GM23338 (cell line): ENCODE measurements at regions not wholly inside any gene's neighbourhood (a gene's known extent, or its start where the extent isn't known, plus 50 kb on each side); places are given as distances from the start of the nearest gene placed in this dataset.

ENCODE experiments used
- ATAC-seq: fragments of 200-7000 bp; cut with Tn5 transposase; 3 replicates; pipeline ENCODE4 v1.9.1; 2020
- DNase-seq: peaks from one replicate; pipeline ENCODE4 v3.0.0-alpha.2; 2015; ENCODE audit warnings: low spot score
- H2AFZ ChIP-seq: fragments of 200-600 bp; sonication (generic); 2 replicates; pipeline ENCODE4 v1.8.0; 2016; ENCODE audit warnings: antibody characterized with exemption, mild to moderate bottlenecking, moderate library complexity
- H3F3A ChIP-seq: fragments of 200-600 bp; sonication (generic); replicated peaks from 2 replicates; pipeline ENCODE4 v1.8.0; 2017; ENCODE audit warnings: antibody characterized with exemption, mixed run types, low read depth
- H3K27ac ChIP-seq: fragments of 200-600 bp; sonication (generic); 2 replicates; pipeline ENCODE4 v1.6.1; 2016; ENCODE audit warnings: low read depth
- H3K27me3 ChIP-seq: fragments of 200-600 bp; sonication (generic); 2 replicates; pipeline ENCODE4 v1.8.0; 2016; ENCODE audit warnings: mild to moderate bottlenecking, mixed run types, moderate library complexity; ENCODE audit not compliant: insufficient read depth
- H3K36me3 ChIP-seq: fragments of 200-600 bp; sonication (generic); 2 replicates; pipeline ENCODE4 v1.8.0; 2016; ENCODE audit warnings: mild to moderate bottlenecking; ENCODE audit not compliant: insufficient read depth
- H3K4me1 ChIP-seq: fragments of 200-600 bp; sonication (generic); 2 replicates; pipeline ENCODE4 v1.8.0; 2016; ENCODE audit warnings: mild to moderate bottlenecking, moderate library complexity; ENCODE audit not compliant: insufficient read depth
- H3K4me2 ChIP-seq: fragments of 200-600 bp; sonication (generic); 2 replicates; pipeline ENCODE4 v1.7.1; 2017; ENCODE audit warnings: mixed run types
- H3K4me3 ChIP-seq: fragments of 200-600 bp; sonication (generic); 2 replicates; pipeline ENCODE4 v1.6.1; 2016; ENCODE audit warnings: mixed run types
- H3K79me2 ChIP-seq: fragments of 200-600 bp; sonication (generic); replicated peaks from 2 replicates; pipeline ENCODE4 v1.8.0; 2017; ENCODE audit warnings: mild to moderate bottlenecking; ENCODE audit not compliant: insufficient read depth
- H3K9me2 ChIP-seq: fragments of 200-600 bp; sonication (generic); 2 replicates; pipeline ENCODE4 v1.8.0; 2017; ENCODE audit not compliant: insufficient read depth
- H4K20me1 ChIP-seq: fragments of 200-600 bp; sonication (generic); replicated peaks from 2 replicates; pipeline ENCODE4 v1.8.0; 2017; ENCODE audit warnings: mild to moderate bottlenecking; ENCODE audit not compliant: insufficient read depth
- H3K27ac Mint-ChIP-seq: 2 replicates; pipeline ENCODE4 v1.8.0; 2020; ENCODE audit warnings: inconsistent platforms, mild to moderate bottlenecking, moderate library complexity, mixed read lengths
- H3K27me3 Mint-ChIP-seq: 3 replicates; pipeline ENCODE4 v1.8.0; 2022; ENCODE audit warnings: low read depth, mild to moderate bottlenecking, moderate library complexity, mixed read lengths, inconsistent platforms; ENCODE audit not compliant: insufficient read depth, poor library complexity
- H3K36me3 Mint-ChIP-seq: 3 replicates; pipeline ENCODE4 v1.8.0; 2021; ENCODE audit warnings: low read depth, mild to moderate bottlenecking, inconsistent platforms, moderate library complexity, mixed read lengths
- H3K4me1 Mint-ChIP-seq: 3 replicates; pipeline ENCODE4 v1.8.0; 2020; ENCODE audit warnings: mild to moderate bottlenecking, inconsistent platforms, mixed read lengths
- H3K4me3 Mint-ChIP-seq: 3 replicates; pipeline ENCODE4 v1.8.0; 2021; ENCODE audit warnings: moderate library complexity, mild to moderate bottlenecking, inconsistent platforms, mixed read lengths
- H3K9me3 Mint-ChIP-seq: 3 replicates; pipeline ENCODE4 v1.8.0; 2020; ENCODE audit warnings: moderate library complexity, mild to moderate bottlenecking, inconsistent platforms, mixed read lengths
- CREB1 ChIP-seq: fragments of 250-450 bp; sonication (Bioruptor Pico); IDR thresholded peaks from 2 replicates; pipeline ENCODE4 v1.5.0; 2020; ENCODE audit warnings: low read depth, mild to moderate bottlenecking, moderate library complexity
- EZH2 ChIP-seq: fragments of 200-600 bp; sonication (generic); IDR thresholded peaks from one replicate; pipeline ENCODE4 v1.8.0; 2017; ENCODE audit warnings: antibody characterized with exemption, mild to moderate bottlenecking, low read depth; ENCODE audit not compliant: unreplicated experiment
- EZH2phosphoT487 ChIP-seq: fragments of 200-600 bp; sonication (generic); IDR thresholded peaks from one replicate; pipeline ENCODE4 v1.8.1; 2018; ENCODE audit warnings: antibody characterized with exemption; ENCODE audit not compliant: unreplicated experiment
- JUNB ChIP-seq: IDR thresholded peaks from one replicate; pipeline ENCODE4 v1.6.1; 2016; ENCODE audit warnings: antibody characterized with exemption; ENCODE audit not compliant: unreplicated experiment
- STAT1 ChIP-seq: IDR thresholded peaks from one replicate; pipeline ENCODE4 v1.6.1; 2016; ENCODE audit warnings: antibody characterized with exemption; ENCODE audit not compliant: unreplicated experiment
- ZNF114 ChIP-seq: fragments of 250-450 bp; sonication (Bioruptor Pico); IDR thresholded peaks from 2 replicates; pipeline ENCODE4 v1.5.0; 2020; ENCODE audit warnings: mild to moderate bottlenecking, moderate library complexity
- ZNF331 ChIP-seq: fragments of 250-450 bp; sonication (Bioruptor Pico); IDR thresholded peaks from 2 replicates; pipeline ENCODE4 v1.5.0; 2020; ENCODE audit warnings: low read depth, mild to moderate bottlenecking, moderate library complexity
- TF ChIP-seq, protein P1 (sequence below): IDR thresholded peaks from one replicate; pipeline ENCODE4 v1.6.1; 2018; ENCODE audit warnings: antibody characterized with exemption; ENCODE audit not compliant: unreplicated experiment
- TF ChIP-seq, protein P2 (sequence below), 2 experiments: fragments of 200-600 bp in 1 of 2; sonication (generic) in 1 of 2; conservative IDR thresholded peaks; 2 replicates each; pipeline versions ENCODE4 v1.5.1 to v1.6.1; 2016 to 2017; ENCODE audit warnings: antibody characterized with exemption in 2 of 2, low read depth in 2 of 2, mild to moderate bottlenecking in 2 of 2, moderate library complexity in 1 of 2
- TF ChIP-seq, protein P3 (sequence below): fragments of 250-450 bp; sonication (Bioruptor Pico); IDR thresholded peaks from 2 replicates; pipeline ENCODE4 v1.5.0; 2020; ENCODE audit warnings: mild to moderate bottlenecking, moderate library complexity

DNA sequence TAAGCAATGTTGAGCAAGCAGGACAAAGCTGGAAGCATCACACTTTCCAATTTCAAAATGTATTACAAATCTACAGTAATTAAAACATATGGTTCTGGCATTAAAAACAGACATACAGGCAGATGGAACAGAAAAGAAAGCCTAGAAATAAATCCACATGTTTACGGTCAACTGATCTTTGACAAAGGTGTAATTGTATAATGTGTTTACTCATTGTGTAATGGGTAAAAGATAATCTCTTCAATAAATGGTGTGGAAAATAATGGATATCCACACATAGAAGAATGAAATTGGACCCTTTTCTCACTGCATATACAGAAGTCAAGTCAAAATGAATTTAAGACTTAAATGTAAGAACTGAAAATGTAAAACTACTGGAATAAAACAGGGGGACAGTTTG is 394.2 kb downstream of the ANKRD50 start:
- no peaks in the 10 kb centered on the region for H4K20me1 ChIP-seq
- no peaks in the 10 kb centered on the region for H3K9me3 Mint-ChIP-seq

More for the DNA sequence above, 394.2 kb downstream of the ANKRD50 start:
- Histone ChIP-seq H3K27me3 (no peaks in the 10 kb centered on the region), H3K4me1 (peaks cover 5% of the 10 kb centered on the region; the same call in 1 of the 2 replicates), H3K4me3 (no peak overlapping the region), H2AFZ (no peak overlapping the region), H3K9me2 (no peaks in the 10 kb centered on the region), H3K27ac (no peak overlapping the region), H3K79me2 (no peaks in the 10 kb centered on the region), H3K36me3 (no peaks in the 10 kb centered on the region), H3K4me2 (no peak overlapping the region), H3F3A (no peaks in the 10 kb centered on the region)
- Mint-ChIP-seq H3K27ac (no peak overlapping the region), H3K4me1 (0 out of 3 replicates have a peak, but pooled peaks cover 3% of the 10 kb centered on the region), H3K4me3 (no peak overlapping the region), H3K27me3 (no peaks in the 10 kb centered on the region), H3K36me3 (no peaks in the 10 kb centered on the region)
- TF ChIP-seq CREB1 (CRISPR knock-in tag), result no peak
- TF ChIP-seq JUNB, result no peak
- no peak for TF ChIP-seq EZH2
- no peak for TF ChIP-seq ZNF114 (CRISPR knock-in tag)
- TF ChIP-seq, protein P1, sequence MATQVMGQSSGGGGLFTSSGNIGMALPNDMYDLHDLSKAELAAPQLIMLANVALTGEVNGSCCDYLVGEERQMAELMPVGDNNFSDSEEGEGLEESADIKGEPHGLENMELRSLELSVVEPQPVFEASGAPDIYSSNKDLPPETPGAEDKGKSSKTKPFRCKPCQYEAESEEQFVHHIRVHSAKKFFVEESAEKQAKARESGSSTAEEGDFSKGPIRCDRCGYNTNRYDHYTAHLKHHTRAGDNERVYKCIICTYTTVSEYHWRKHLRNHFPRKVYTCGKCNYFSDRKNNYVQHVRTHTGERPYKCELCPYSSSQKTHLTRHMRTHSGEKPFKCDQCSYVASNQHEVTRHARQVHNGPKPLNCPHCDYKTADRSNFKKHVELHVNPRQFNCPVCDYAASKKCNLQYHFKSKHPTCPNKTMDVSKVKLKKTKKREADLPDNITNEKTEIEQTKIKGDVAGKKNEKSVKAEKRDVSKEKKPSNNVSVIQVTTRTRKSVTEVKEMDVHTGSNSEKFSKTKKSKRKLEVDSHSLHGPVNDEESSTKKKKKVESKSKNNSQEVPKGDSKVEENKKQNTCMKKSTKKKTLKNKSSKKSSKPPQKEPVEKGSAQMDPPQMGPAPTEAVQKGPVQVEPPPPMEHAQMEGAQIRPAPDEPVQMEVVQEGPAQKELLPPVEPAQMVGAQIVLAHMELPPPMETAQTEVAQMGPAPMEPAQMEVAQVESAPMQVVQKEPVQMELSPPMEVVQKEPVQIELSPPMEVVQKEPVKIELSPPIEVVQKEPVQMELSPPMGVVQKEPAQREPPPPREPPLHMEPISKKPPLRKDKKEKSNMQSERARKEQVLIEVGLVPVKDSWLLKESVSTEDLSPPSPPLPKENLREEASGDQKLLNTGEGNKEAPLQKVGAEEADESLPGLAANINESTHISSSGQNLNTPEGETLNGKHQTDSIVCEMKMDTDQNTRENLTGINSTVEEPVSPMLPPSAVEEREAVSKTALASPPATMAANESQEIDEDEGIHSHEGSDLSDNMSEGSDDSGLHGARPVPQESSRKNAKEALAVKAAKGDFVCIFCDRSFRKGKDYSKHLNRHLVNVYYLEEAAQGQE, result no peak
- TF ChIP-seq, protein P2, sequence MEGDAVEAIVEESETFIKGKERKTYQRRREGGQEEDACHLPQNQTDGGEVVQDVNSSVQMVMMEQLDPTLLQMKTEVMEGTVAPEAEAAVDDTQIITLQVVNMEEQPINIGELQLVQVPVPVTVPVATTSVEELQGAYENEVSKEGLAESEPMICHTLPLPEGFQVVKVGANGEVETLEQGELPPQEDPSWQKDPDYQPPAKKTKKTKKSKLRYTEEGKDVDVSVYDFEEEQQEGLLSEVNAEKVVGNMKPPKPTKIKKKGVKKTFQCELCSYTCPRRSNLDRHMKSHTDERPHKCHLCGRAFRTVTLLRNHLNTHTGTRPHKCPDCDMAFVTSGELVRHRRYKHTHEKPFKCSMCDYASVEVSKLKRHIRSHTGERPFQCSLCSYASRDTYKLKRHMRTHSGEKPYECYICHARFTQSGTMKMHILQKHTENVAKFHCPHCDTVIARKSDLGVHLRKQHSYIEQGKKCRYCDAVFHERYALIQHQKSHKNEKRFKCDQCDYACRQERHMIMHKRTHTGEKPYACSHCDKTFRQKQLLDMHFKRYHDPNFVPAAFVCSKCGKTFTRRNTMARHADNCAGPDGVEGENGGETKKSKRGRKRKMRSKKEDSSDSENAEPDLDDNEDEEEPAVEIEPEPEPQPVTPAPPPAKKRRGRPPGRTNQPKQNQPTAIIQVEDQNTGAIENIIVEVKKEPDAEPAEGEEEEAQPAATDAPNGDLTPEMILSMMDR (conservative IDR thresholded peaks at IDR 0.05; ENCODE audit: low read depth in 2 of 2), result no peak
- no peak for TF ChIP-seq ZNF331 (CRISPR knock-in tag)
- no peak for TF ChIP-seq STAT1
- TF ChIP-seq EZH2phosphoT487, result no peak
- TF ChIP-seq, protein P3, sequence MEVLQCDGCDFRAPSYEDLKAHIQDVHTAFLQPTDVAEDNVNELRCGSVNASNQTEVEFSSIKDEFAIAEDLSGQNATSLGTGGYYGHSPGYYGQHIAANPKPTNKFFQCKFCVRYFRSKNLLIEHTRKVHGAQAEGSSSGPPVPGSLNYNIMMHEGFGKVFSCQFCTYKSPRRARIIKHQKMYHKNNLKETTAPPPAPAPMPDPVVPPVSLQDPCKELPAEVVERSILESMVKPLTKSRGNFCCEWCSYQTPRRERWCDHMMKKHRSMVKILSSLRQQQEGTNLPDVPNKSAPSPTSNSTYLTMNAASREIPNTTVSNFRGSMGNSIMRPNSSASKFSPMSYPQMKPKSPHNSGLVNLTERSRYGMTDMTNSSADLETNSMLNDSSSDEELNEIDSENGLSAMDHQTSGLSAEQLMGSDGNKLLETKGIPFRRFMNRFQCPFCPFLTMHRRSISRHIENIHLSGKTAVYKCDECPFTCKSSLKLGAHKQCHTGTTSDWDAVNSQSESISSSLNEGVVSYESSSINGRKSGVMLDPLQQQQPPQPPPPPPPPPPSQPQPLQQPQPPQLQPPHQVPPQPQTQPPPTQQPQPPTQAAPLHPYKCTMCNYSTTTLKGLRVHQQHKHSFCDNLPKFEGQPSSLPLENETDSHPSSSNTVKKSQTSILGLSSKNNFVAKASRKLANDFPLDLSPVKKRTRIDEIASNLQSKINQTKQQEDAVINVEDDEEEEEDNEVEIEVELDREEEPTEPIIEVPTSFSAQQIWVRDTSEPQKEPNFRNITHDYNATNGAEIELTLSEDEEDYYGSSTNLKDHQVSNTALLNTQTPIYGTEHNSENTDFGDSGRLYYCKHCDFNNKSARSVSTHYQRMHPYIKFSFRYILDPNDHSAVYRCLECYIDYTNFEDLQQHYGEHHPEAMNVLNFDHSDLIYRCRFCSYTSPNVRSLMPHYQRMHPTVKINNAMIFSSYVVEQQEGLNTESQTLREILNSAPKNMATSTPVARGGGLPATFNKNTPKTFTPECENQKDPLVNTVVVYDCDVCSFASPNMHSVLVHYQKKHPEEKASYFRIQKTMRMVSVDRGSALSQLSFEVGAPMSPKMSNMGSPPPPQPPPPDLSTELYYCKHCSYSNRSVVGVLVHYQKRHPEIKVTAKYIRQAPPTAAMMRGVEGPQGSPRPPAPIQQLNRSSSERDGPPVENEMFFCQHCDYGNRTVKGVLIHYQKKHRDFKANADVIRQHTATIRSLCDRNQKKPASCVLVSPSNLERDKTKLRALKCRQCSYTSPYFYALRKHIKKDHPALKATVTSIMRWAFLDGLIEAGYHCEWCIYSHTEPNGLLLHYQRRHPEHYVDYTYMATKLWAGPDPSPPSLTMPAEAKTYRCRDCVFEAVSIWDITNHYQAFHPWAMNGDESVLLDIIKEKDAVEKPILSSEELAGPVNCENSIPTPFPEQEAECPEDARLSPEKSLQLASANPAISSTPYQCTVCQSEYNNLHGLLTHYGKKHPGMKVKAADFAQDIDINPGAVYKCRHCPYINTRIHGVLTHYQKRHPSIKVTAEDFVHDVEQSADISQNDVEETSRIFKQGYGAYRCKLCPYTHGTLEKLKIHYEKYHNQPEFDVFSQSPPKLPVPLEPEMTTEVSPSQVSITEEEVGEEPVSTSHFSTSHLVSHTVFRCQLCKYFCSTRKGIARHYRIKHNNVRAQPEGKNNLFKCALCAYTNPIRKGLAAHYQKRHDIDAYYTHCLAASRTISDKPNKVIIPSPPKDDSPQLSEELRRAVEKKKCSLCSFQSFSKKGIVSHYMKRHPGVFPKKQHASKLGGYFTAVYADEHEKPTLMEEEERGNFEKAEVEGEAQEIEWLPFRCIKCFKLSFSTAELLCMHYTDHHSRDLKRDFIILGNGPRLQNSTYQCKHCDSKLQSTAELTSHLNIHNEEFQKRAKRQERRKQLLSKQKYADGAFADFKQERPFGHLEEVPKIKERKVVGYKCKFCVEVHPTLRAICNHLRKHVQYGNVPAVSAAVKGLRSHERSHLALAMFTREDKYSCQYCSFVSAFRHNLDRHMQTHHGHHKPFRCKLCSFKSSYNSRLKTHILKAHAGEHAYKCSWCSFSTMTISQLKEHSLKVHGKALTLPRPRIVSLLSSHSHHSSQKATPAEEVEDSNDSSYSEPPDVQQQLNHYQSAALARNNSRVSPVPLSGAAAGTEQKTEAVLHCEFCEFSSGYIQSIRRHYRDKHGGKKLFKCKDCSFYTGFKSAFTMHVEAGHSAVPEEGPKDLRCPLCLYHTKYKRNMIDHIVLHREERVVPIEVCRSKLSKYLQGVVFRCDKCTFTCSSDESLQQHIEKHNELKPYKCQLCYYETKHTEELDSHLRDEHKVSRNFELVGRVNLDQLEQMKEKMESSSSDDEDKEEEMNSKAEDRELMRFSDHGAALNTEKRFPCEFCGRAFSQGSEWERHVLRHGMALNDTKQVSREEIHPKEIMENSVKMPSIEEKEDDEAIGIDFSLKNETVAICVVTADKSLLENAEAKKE (CRISPR knock-in tag), result no peak
- DNase-seq (no peak), ATAC-seq (no peak)
